ENCODE measurements at regions not wholly inside any gene's neighbourhood (a gene's known extent, or its start where the extent isn't known, plus 50 kb on each side); places are given as distances from the start of the nearest gene placed in this dataset.

- H3K27me3 Mint-ChIP-seq (ENCODE audit: low read depth, unreplicated experiment) = no peaks in the 10 kb centered on the region
- no peak overlapping the region for H2AFZ ChIP-seq (ENCODE audit: low read depth, low read length)
- H3K27me3 ChIP-seq (ENCODE audit: insufficient read depth, low read length) = no peaks in the 10 kb centered on the region
- no peak overlapping the region for H3K4me2 ChIP-seq (ENCODE audit: low read length)
- H4K20me1 ChIP-seq (ENCODE audit: insufficient read depth, low read length) = no peaks in the 10 kb centered on the region
- TF ChIP-seq EZH2 (IDR thresholded peaks at IDR 0.05; ENCODE audit: insufficient read depth, low read length) (no peak), CTCF (IDR thresholded peaks at IDR 0.05; ENCODE audit: insufficient read depth, low read depth, low read length) (no peak)
- no peak overlapping the region for H3K27ac ChIP-seq (ENCODE audit: low read depth, low read length)
- H3K27ac Mint-ChIP-seq (ENCODE audit: unreplicated experiment) = no peak overlapping the region
- no peaks in the 10 kb centered on the region for H3K9me3 ChIP-seq (ENCODE audit: insufficient read depth, low read depth, low read length)
- H3K9me3 Mint-ChIP-seq (ENCODE audit: unreplicated experiment) = no peaks in the 10 kb centered on the region
- no peaks in the 10 kb centered on the region for H3K36me3 Mint-ChIP-seq (ENCODE audit: low read depth, unreplicated experiment)
- H3K79me2 ChIP-seq (ENCODE audit: insufficient read depth, low read length) = no peaks in the 10 kb centered on the region
- no peak overlapping the region for H3K4me3 Mint-ChIP-seq (ENCODE audit: unreplicated experiment)
- no peak for DNase-seq (ENCODE audit: low read depth)
- H3K4me1 Mint-ChIP-seq (ENCODE audit: low read depth, unreplicated experiment) = no peaks in the 10 kb centered on the region
- no peaks in the 10 kb centered on the region for H3K4me1 ChIP-seq (ENCODE audit: insufficient read depth, low read length)
- FAIRE-seq = no peak
- H3K4me3 ChIP-seq (ENCODE audit: insufficient read depth, low read depth, low read length) = no peak overlapping the region
- H3K36me3 ChIP-seq (ENCODE audit: insufficient read depth, low read length) = no peaks in the 10 kb centered on the region
- no peak overlapping the region for H3K9ac ChIP-seq (ENCODE audit: low read length)
Measured at GRCh38 chr5:60350794-60351193, 349.2 kb downstream of the DEPDC1B start.

GRCh38 chr5:60349891-60350415, 350.0 kb downstream of the DEPDC1B start:
- no peak overlapping the region for H3K4me3 Mint-ChIP-seq (ENCODE audit: unreplicated experiment)
- Histone ChIP-seq H3K27ac (ENCODE audit: low read depth, low read length) (no peak overlapping the region), H3K36me3 (ENCODE audit: insufficient read depth, low read length) (no peaks in the 10 kb centered on the region), H3K4me3 (ENCODE audit: insufficient read depth, low read depth, low read length) (no peak overlapping the region), H3K27me3 (ENCODE audit: insufficient read depth, low read length) (no peaks in the 10 kb centered on the region), H2AFZ (ENCODE audit: low read depth, low read length) (no peak overlapping the region), H3K79me2 (ENCODE audit: insufficient read depth, low read length) (no peaks in the 10 kb centered on the region), H4K20me1 (ENCODE audit: insufficient read depth, low read length) (no peaks in the 10 kb centered on the region), H3K4me1 (ENCODE audit: insufficient read depth, low read length) (no peaks in the 10 kb centered on the region), H3K4me2 (ENCODE audit: low read length) (no peak overlapping the region), H3K9ac (ENCODE audit: low read length) (no peak overlapping the region), H3K9me3 (ENCODE audit: insufficient read depth, low read depth, low read length) (no peaks in the 10 kb centered on the region)
- H3K27ac Mint-ChIP-seq (ENCODE audit: unreplicated experiment) = no peak overlapping the region
- TF ChIP-seq CTCF (IDR thresholded peaks at IDR 0.05; ENCODE audit: insufficient read depth, low read depth, low read length) = no peak
- no peak for TF ChIP-seq EZH2 (IDR thresholded peaks at IDR 0.05; ENCODE audit: insufficient read depth, low read length)
- H3K36me3 Mint-ChIP-seq (ENCODE audit: low read depth, unreplicated experiment) = no peaks in the 10 kb centered on the region
- FAIRE-seq = no peak
- H3K4me1 Mint-ChIP-seq (ENCODE audit: low read depth, unreplicated experiment) = no peaks in the 10 kb centered on the region
- DNase-seq (ENCODE audit: low read depth) = no peak
- no peaks in the 10 kb centered on the region for H3K9me3 Mint-ChIP-seq (ENCODE audit: unreplicated experiment)
- H3K27me3 Mint-ChIP-seq (ENCODE audit: low read depth, unreplicated experiment) = no peaks in the 10 kb centered on the region

GRCh38 chr5:60346393-60346792, 353.6 kb downstream of the DEPDC1B start:
- no peak for TF ChIP-seq CTCF (IDR thresholded peaks at IDR 0.05; ENCODE audit: insufficient read depth, low read depth, low read length)
- no peak for TF ChIP-seq EZH2 (IDR thresholded peaks at IDR 0.05; ENCODE audit: insufficient read depth, low read length)
- no peaks in the 10 kb centered on the region for H3K36me3 Mint-ChIP-seq (ENCODE audit: low read depth, unreplicated experiment)
- FAIRE-seq (no peak), DNase-seq (ENCODE audit: low read depth) (no peak)
- H3K4me3 Mint-ChIP-seq (ENCODE audit: unreplicated experiment) = no peak overlapping the region
- H3K27me3 Mint-ChIP-seq (ENCODE audit: low read depth, unreplicated experiment) = no peaks in the 10 kb centered on the region
- Histone ChIP-seq H3K4me2 (ENCODE audit: low read length) (no peak overlapping the region), H3K4me3 (ENCODE audit: insufficient read depth, low read depth, low read length) (no peak overlapping the region), H3K9me3 (ENCODE audit: insufficient read depth, low read depth, low read length) (no peaks in the 10 kb centered on the region), H3K9ac (ENCODE audit: low read length) (no peak overlapping the region), H3K79me2 (ENCODE audit: insufficient read depth, low read length) (no peaks in the 10 kb centered on the region), H3K36me3 (ENCODE audit: insufficient read depth, low read length) (no peaks in the 10 kb centered on the region), H3K4me1 (ENCODE audit: insufficient read depth, low read length) (no peaks in the 10 kb centered on the region), H3K27ac (ENCODE audit: low read depth, low read length) (no peak overlapping the region), H4K20me1 (ENCODE audit: insufficient read depth, low read length) (no peaks in the 10 kb centered on the region), H3K27me3 (ENCODE audit: insufficient read depth, low read length) (no peaks in the 10 kb centered on the region), H2AFZ (ENCODE audit: low read depth, low read length) (no peak overlapping the region)
- no peaks in the 10 kb centered on the region for H3K4me1 Mint-ChIP-seq (ENCODE audit: low read depth, unreplicated experiment)
- H3K27ac Mint-ChIP-seq (ENCODE audit: unreplicated experiment) = no peak overlapping the region
- no peaks in the 10 kb centered on the region for H3K9me3 Mint-ChIP-seq (ENCODE audit: unreplicated experiment)
